Cardiac septum (tissue), 1 donor: ENCODE measurements at regions not wholly inside any gene's neighbourhood (a gene's known extent, or its start where the extent isn't known, plus 50 kb on each side); places are given as distances from the start of the nearest gene placed in this dataset.

Experiments
- DNase-seq: peaks from one replicate; pipeline ENCODE4 v3.0.0-alpha.2; 2020; ENCODE audit warnings: low spot score
- intact Hi-C: fragments of 100-400 bp; cut with DNase I; formaldehyde crosslinking; loops from one replicate; pipeline ENCODE4 v1.14.0; 2022
- donor health status: DM: no; HTN: no; CAD: no.

DNA sequence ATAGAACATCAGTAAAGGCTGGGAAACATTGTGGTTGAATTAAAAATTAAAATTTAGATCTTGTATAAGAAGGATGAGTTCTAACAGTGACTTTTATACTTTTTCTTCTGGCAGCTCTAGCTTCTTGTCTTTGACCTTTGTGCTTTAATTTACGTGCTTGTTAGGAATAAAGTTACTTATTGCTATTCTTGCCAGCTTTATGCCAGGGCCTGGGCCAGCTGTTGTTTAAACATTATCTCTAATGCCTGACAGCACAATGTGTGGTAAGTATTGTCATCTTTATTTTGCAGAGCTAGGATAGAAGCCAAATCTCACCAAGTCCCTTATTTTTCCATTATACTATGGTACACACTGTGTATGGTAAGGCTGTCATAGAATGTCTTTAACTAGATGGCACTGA, 766.7 kb upstream of the GOLIM4 start:
- intact Hi-C loops = no loop called here
- no peak for DNase-seq

DNA sequence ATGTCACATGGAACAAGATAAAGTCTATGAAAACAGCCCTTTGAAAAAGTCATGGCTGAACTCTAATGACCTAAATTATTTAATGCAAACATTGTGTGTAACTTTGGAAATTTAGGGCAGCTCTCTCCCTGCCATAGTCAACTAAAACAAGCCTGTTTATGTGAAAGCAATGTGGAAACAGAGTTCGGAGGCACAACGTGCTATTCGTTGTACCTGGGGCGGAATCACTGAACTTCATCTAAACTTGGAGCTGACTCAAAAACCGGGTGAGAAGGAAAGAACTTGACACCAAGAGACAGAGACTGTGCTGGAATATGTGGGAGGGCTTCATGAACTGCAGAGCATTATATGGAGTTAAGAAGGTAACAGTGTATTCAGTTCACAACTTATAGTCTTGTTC, 764.9 kb upstream of the GOLIM4 start:
- intact Hi-C loops = no loop called here
- DNase-seq = no peak

DNA sequence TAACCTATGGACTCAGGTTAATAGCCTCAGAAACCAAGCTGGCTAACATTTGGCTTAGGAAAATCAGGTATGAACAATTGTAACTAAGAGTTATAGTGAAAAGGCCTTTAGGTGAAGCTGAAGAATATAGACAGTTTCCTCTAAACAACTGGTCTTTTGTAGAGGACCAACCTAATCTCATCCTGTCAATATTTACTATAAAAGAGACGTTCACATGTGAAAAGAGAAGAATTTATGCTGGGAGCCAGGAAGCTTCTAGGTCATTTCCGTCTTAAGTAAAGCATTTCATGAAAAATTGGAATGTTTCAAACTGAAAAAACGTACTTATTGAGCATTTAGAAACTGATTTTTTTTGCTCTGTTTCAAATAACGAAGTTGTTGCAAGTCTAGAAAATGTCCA, 764.3 kb upstream of the GOLIM4 start:
- no peak for DNase-seq

DNA sequence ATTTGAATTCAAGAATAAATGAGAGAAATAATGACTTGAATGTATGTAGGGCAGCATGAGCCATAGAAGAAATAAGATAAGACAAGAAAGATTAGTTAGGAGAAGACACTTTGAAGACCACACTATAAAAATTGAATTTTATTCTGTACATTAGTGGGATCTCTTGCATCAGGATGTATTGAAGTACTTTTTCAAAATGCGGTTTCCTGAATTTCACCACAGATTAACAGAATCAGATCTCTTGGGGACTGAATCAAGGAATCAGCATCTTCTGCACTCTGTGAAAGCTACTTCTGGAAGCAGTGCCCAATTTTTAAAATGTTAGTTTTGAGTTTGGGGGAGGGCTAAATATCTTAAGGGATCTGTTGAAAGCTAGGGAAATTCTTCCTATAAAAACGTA, 763.9 kb upstream of the GOLIM4 start:
- intact Hi-C loops = no loop called here
- DNase-seq = no peak

More for the DNA sequence above, 764.3 kb upstream of the GOLIM4 start:
- intact Hi-C loops = no loop called here

DNA sequence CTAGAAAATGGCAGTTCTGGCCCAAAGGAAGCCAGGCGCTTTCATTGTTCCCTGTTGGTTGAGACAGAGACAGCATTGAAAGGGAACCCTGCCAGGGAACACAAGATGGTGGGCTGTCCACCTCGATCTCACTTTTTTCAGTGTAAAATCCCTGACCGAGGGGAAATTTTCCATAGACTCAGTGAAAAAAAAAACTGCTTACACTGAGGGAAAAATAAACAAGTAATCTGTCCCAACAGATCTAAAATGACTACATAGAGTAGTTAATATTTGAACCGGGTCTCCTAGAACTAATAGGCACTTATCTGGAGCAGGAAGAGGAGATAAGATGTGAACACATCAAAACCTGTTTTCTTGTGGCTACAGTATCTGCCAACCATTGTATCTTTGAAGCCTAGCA, 763.4 kb upstream of the GOLIM4 start:
- intact Hi-C loops = no loop called here
- no peak for DNase-seq

DNA sequence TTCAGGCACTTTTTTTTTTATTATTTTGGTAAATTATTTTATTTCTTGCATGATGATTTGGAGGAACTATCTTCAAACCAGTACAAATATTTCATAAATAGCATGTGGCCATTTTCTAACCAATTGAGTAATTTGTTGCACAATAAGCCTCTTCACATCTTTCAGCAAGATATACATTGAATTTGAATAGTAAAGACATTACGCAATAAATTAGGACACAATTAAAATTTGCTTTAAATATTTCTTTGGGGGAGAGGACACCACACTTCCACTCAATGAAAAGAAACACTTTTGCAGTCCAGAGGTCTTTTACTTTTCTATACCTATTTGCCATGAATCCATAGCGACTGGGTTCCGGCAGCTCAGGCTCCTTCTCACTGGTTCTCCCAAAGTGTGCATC, 762.6 kb upstream of the GOLIM4 start:
- intact Hi-C loops = no loop called here
- no peak for DNase-seq

DNA sequence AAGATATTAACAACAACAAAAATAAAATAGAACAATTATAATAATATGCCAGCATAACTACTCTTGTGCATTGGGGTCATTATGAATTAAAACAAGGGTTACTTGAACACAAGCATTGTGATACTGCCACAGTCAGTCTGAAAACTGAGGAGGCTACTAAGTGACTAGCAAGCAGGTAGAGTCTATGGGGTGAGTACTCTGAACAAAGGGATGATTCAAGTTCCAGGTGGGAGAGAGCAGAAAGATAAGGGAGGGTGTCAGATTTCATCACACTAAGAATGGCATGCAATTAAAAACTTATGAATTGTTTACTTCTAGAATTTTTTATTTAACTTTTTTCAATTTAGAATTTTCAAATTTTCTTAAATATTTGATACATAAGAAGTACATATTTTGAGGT, 754.4 kb upstream of the GOLIM4 start:
- intact Hi-C loops = no loop called here
- no peak for DNase-seq

DNA sequence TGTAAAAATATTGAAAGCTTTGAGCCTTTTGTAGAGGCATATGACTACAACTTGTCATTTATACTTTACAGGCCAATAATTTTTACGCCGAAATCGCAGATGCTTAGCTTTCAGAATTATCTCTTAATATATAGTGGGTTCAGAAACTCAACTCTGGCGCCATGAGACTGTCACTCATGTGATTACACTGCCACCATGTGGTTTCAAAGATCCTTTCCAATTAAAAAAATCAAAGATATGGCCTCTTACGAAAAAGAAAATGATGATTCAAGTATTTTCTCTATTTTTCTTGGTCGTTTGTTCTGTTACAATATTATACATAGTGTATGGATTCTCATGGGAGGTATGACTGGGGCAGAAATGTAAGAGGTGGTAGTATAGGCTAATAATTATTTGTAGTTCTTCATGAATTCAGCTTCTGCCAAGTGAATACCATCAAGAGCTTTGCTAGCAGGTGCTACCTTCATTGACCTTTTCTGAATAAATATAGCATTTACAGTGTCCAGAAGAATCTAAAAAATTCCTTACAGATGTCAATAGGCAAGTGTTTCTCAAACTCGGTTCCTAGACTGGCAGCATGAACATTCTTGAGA, 751.7 kb upstream of the GOLIM4 start:
- intact Hi-C loops = loop anchor here (2.0 kb wide), 1 partner anchor 635 kb away; no protein-coding TSS in a partner anchor
- no peak for DNase-seq

DNA sequence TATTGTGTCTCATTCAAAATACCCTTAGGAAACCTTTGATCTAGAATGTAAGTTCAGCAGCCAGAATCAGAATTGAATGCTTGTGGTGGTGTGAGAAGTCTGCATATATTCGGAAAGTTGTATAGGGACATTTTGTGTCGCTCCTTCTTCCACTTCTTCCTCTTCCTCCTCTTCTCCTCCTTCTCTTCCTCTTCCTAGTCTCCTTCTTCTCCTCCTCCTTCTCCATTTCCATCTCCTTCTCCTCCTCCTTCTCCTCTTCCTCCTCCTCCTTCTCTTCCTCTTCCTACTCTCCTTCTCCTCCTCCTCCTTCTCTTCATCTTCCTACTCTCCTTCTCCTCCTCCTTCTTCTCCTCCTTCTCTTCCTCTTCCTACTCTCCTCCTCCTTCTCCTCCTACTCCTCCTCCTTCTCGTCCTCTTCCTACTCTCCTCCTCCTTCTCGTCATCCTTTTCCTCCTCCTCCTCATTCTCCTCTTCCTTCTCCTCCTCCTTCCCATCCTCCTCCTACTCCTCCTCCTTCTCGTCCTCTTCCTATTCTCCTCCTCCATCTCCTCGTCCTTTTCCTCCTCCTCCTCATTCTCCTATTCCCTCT, 749.3 kb upstream of the GOLIM4 start:
- intact Hi-C loops = no loop called here
- DNase-seq = no peak

DNA sequence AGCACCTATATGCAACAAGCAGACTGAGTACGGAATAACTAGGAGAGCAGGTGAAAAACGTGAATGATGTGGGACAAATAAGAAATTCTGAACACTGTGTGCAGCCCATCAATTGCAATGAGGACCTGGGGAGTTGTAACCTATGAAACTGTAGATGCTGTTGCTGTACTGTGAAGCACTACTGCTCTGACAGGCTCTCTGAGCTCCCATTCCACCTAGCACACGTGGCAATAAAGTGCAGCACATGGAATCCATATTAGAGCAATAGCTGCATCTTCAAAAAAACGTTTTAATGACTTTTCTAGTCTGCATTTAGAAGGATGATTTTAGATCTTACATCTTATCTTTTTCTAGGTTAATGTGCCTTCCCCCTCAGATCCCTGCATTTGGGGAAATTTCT, 748.7 kb upstream of the GOLIM4 start:
- intact Hi-C loops = no loop called here
- no peak for DNase-seq

DNA sequence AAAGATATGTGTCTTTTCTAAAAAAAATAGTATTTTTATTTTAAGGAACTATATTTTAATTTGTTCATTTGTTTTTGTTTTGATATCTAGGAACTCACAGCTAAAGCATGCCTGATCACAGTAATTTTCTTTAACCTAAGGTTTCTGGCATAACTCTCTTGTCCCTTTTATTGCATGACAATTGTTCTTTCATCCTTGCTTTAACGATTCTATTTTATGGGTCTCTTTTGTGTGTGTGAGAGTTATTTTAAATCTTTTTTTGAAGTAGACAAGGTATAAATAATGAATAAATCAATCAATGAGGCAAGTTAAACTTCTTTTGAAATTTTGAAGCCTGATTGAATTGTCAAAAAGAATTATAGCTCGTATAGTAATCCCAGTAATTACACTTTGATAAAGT, 747.8 kb upstream of the GOLIM4 start:
- intact Hi-C loops = no loop called here
- no peak for DNase-seq

DNA sequence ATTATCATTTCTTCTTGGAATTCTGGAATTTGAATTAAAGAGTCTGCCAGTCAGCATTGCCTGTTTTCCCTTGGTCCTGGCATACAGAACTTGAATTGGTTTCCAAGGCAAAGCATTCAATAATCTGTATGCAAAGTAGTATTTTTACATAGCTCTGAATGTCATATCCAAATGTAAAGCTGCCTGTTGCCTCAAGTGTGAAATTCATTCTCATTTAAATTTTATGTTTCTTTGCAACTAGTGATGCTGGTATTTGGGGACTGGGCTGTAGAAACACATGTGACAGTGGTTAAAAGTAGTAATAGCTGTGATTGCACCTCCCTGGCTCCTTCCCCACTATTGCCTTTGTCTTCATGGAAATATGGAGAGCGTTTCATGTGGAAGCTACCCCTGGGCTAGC, 743.9 kb upstream of the GOLIM4 start:
- intact Hi-C loops = no loop called here

DNA sequence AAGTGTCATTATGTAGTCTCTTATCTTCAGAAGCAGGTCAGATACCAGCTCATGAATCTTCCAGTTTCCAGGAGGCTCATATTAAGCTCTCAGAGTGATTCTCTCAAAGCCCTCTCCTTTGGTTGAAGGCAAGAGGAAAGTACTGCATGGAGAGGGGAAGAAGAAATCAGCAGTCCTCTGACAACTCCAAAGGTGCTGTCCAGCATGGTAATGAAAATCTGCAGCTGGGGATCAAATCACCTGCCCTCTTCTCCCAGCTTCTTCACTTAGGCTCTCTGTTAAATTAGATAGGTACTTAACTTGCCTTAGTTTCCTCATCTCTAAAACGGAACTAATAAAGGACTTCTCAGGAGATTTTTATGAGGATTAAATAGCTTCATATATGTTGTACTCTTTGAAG, 738.8 kb upstream of the GOLIM4 start:
- intact Hi-C loops = no loop called here
- no peak for DNase-seq

More for the DNA sequence above, 743.9 kb upstream of the GOLIM4 start:
- DNase-seq = no peak

DNA sequence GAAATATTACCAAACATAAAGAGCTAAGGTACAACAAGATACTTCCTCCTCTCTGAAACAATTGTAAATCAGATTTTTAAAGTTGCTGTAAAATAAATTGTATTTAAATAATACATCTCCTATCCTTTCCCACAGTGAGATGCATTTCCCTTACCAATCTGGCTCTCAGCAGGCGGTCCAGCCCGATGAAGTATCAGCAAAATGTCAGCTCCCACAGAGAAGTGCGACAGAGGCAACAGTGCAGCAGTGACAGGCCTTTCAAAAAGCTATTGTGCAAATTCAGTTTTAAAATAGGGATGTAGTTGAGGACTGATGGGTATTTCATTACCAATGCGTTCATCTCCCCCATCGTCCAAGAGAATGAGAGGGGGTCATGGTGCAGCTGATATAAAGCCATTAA, 733.2 kb upstream of the GOLIM4 start:
- intact Hi-C loops = no loop called here

DNA sequence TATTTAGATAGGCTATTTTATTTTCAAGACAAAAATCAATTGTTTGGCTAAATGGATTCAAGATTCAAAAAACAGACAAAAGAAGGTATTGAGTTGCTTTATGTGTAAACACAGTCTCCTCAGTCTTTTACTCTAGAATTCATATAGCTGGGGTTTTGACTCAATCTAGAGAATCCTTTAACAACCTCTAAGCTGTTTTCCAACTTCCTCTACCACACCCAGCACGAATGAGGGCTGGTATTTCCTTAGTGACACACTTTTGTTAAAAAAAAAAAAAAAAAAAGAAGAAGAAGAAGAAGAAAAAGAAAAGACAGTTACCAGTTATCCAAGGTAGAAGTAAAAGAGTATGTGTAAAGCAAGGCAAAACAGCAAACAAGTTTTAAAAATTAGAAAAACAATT, 732.8 kb upstream of the GOLIM4 start:
- intact Hi-C loops = no loop called here
- DNase-seq = no peak

More for the DNA sequence above, 733.2 kb upstream of the GOLIM4 start:
- DNase-seq = no peak

DNA sequence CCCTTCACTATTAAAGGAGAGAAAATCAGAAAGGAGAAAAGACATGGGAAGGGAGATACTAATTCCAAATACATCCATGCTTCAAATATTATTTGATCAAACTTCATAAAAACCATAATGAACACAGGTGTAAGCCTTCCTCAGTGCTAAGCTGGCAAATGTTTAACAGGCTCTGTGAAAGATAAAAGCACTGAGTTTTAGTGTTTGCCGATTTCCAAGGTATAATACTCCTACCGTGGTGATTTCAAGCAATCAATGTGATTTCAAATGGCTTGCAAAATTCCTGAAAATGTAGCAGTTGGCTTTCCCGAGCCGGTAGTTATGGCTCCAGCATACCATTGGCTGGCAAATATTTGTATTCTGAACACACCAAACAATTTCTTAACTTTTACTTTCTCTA, 732.3 kb upstream of the GOLIM4 start:
- intact Hi-C loops = no loop called here
- DNase-seq = no peak

DNA sequence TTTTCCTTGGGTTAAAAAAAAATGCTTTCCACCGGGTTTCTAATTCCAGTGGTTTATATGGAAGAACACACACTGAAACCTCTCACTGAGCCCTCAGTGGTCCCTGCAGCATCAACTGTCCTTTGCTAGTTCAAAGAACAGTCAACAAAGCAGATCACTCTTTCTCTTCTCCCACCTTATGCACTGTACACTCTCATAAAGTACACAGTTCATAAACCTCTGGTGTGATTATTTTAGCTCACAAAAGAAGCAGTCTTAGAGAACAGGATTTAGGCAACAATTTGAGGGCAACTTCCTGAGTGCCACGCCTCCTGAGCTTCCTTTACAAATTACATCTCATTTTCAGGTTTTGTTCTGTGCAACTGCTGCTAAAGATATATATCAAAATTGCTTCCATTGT, 728.4 kb upstream of the GOLIM4 start:
- intact Hi-C loops = no loop called here
- no peak for DNase-seq

DNA sequence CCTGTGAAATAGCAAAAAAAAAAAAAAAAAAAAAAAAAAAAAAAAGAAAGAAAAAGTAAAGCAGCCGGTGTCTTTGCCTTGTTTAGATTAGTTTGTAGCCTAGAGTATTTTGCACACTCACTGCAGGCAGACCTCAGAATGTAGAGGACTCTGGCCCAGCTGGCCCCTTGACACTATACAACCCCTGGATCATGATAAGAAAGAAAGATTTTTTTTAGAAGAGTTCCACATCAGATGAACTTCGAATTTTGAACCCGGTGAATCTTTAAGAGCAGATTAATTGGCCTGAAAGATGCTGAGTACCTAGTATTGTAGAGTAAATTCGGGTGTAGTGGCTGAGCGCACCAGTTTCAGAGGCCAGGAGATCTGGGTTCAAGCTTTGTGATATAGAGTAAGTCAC, 727.7 kb upstream of the GOLIM4 start:
- intact Hi-C loops = no loop called here

DNA sequence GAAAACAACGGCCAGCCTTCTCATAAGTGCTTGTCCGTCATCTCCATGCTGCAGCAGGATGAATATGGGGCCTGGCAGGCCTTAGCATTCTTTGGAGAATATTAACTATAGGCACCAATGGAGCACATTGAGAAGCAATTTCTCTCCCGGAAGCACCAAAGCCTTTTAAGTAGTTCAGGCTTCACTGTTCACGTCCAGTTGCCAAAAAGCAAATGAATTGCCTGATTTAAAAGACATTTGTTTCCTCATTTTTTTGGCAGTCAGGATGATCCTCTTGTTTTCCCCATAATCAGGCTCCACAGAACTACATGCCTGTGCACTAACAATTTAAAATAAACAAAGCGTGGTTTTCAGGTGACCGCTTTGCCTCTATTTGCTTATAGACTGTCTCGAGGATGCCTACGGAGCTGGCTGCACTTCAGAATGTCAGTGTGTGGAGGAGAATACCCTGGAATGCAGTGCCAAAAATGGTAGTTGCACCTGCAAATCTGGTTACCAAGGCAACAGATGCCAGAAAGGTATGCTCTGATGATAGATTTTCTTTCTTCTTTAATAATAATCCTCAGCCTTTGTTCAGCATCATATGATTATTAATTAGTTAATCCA, 725.2 kb upstream of the GOLIM4 start:
- DNase-seq = no peak
- intact Hi-C loops = no loop called here

More for the DNA sequence above, 727.7 kb upstream of the GOLIM4 start:
- no peak for DNase-seq

DNA sequence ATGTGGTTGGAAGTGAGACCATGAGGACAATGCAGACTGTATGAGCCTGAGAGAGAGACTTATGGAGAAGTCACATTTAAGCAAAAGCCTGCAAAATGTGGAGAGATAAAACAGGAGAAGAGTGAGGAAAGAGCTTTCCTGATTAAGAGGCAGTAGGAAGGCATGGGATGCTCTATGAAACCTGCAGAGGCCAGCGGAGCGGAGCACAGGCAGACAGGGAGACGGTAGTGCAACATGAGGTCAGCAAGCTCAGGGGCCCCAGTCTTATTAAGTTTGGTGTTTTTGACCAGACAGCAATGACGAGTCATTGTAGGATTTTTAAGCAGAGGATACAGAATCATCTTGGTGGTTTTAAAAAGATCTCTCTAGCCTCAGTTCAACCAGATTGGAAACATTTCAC, 721.5 kb upstream of the GOLIM4 start:
- intact Hi-C loops = no loop called here
- no peak for DNase-seq

DNA sequence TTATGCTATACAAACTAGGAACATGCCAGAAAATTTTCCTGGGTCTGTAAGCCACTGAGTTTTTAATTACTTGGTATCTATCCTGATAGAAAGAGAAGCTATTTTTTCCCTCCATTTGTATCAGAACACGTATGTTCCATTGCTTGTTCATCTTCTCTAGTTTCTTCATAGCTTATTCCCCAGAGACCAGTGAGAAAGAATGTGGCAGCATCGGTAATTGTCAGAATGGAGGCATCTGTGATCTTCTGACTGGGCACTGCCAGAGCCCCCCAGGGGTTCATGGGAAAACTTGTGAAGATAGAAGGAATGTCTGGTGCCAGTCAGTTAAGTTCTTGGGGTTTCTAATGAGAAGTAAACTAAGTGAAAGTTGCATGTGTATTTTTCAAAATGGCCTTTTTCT, 720.2 kb upstream of the GOLIM4 start:
- intact Hi-C loops = no loop called here
- no peak for DNase-seq
